NOMO-1 treated with dmso at 0.1 percent for 144 hours (cell line): ENCODE measurements at regions not wholly inside any gene's neighbourhood (a gene's known extent, or its start where the extent isn't known, plus 50 kb on each side); places are given as distances from the start of the nearest gene placed in this dataset.

Source experiments
- DNase-seq: peaks from one replicate; lab custom pipeline; 2025; ENCODE audit not compliant: unreplicated experiment; lab: John Stamatoyannopoulos, UW

- no peak for DNase-seq
These were observed 210.0 kb upstream of the NT5C1B start for GRCh38 chr2:18799397-18799796.

GRCh38 chr2:18797133-18797845, 207.9 kb upstream of the NT5C1B start:
- no peak for DNase-seq

- DNase-seq = no peak
These were observed 206.5 kb upstream of the NT5C1B start for GRCh38 chr2:18795906-18796305.

GRCh38 chr2:18792684-18793083, 203.3 kb upstream of the NT5C1B start:
- no peak for DNase-seq

- no peak for DNase-seq
These were observed 202.9 kb upstream of the NT5C1B start for GRCh38 chr2:18792226-18792629.

GRCh38 chr2:18791172-18791797, 201.9 kb upstream of the NT5C1B start:
- no peak for DNase-seq

- DNase-seq = no peak
These were observed 201.3 kb upstream of the NT5C1B start for GRCh38 chr2:18790509-18791171.

GRCh38 chr2:18788592-18788991, 199.2 kb upstream of the NT5C1B start:
- no peak for DNase-seq

- no peak for DNase-seq
These were observed 198.4 kb upstream of the NT5C1B start for GRCh38 chr2:18787726-18788125.

- DNase-seq = no peak
These were observed 194.9 kb upstream of the NT5C1B start for GRCh38 chr2:18784245-18784644.

- no peak for DNase-seq
These were observed 192.3 kb upstream of the NT5C1B start for GRCh38 chr2:18781541-18782280.

GRCh38 chr2:18777250-18777812, 188.0 kb upstream of the NT5C1B start:
- DNase-seq = no peak

- no peak for DNase-seq
These were observed 181.8 kb upstream of the NT5C1B start for GRCh38 chr2:18771212-18771611.

GRCh38 chr2:18763338-18763737, 174.0 kb upstream of the NT5C1B start:
- DNase-seq = no peak

- DNase-seq = no peak
These were observed 173.3 kb upstream of the NT5C1B start for GRCh38 chr2:18762667-18763066.

- no peak for DNase-seq
These were observed 164.9 kb upstream of the NT5C1B start for GRCh38 chr2:18754286-18754685.

- DNase-seq = no peak
These were observed 164.4 kb upstream of the NT5C1B start for GRCh38 chr2:18753722-18754121.

- DNase-seq = no peak
These were observed 163.5 kb upstream of the NT5C1B start for GRCh38 chr2:18752667-18753422.

- no peak for DNase-seq
These were observed 162.7 kb upstream of the NT5C1B start for GRCh38 chr2:18752022-18752493.
